Right lobe of liver (tissue), 4 donors: ENCODE measurements at regions not wholly inside any gene's neighbourhood (a gene's known extent, or its start where the extent isn't known, plus 50 kb on each side); places are given as distances from the start of the nearest gene placed in this dataset.

Experiments used
- CTCF ChIP-seq, 4 donors: fragments of 200-600 bp in 3 of 4; fragments of 450-650 bp in 1 of 4; IDR thresholded peaks; one replicate each; pipeline versions ENCODE4 v1.5.1 to v1.8.0; 2016 to 2022; ENCODE audit warnings: antibody characterized with exemption in 4 of 4, mild to moderate bottlenecking in 2 of 4
- POLR2A ChIP-seq: fragments of 450-650 bp; IDR thresholded peaks from one replicate; pipeline ENCODE4 v1.6.1; 2017; ENCODE audit warnings: antibody characterized with exemption, mild to moderate bottlenecking
- donor health status: DM: no; HTN: no; CAD: no.
- donor health status: DM: no; HTN: no; CAD: no.
- donor health status: DM: no; HTN: yes; CAD: no.

GRCh38 chr2:77831898-77832297 lies 309.7 kb upstream of the LRRTM4 start:
- no peak for TF ChIP-seq POLR2A
- no peak for TF ChIP-seq CTCF (IDR thresholded peaks at IDR 0.05)
